NT2/D1 (cell line): ENCODE measurements at regions not wholly inside any gene's neighbourhood (a gene's known extent, or its start where the extent isn't known, plus 50 kb on each side); places are given as distances from the start of the nearest gene placed in this dataset.

Experiments
- SUZ12 ChIP-seq: IDR thresholded peaks from 2 replicates; pipeline ENCODE4 v1.6.1; 2011; ENCODE audit not compliant: insufficient read length, insufficient read depth; ENCODE audit errors: extremely low read depth
- YY1 ChIP-seq: IDR thresholded peaks from 2 replicates; pipeline ENCODE4 v1.6.1; 2011; ENCODE audit not compliant: insufficient read length, insufficient read depth
- ZNF274 ChIP-seq: IDR thresholded peaks from 2 replicates; pipeline ENCODE4 v1.6.1; 2011; ENCODE audit warnings: mild to moderate bottlenecking, low read depth, low read length

- no peak for TF ChIP-seq SUZ12
- TF ChIP-seq ZNF274: no peak
- TF ChIP-seq YY1: no peak
Measured at GRCh38 chr13:80945328-80945727, 604.4 kb upstream of the SPRY2 start.
